Liver (tissue), 8 donors: ENCODE measurements at regions not wholly inside any gene's neighbourhood (a gene's known extent, or its start where the extent isn't known, plus 50 kb on each side); places are given as distances from the start of the nearest gene placed in this dataset.

Source experiments
- DNase-seq: peaks from one replicate; pipeline ENCODE4 v3.0.0-alpha.2; 2017; ENCODE audit warnings: low spot score
- H3K27ac ChIP-seq, 2 donors: one replicate each; pipeline ENCODE4 v1.7.0; 2013; ENCODE audit warnings: inconsistent platforms in 2 of 2, low read length in 2 of 2, control low read depth in 1 of 2, low read depth in 1 of 2, mild to moderate bottlenecking in 1 of 2
- H3K27me3 ChIP-seq, 4 donors: one replicate each; pipeline versions ENCODE4 v1.6.1 to v1.7.0; 2013; ENCODE audit warnings: low read length in 3 of 4, inconsistent platforms in 1 of 4, mild to moderate bottlenecking in 1 of 4, moderate library complexity in 1 of 4; ENCODE audit not compliant: control insufficient read depth in 4 of 4, insufficient read depth in 4 of 4
- H3K36me3 ChIP-seq, 4 donors: one replicate each; pipeline versions ENCODE4 v1.6.1 to v1.7.0; 2013; ENCODE audit warnings: low read length in 3 of 4, mild to moderate bottlenecking in 3 of 4, low read depth in 1 of 4, moderate library complexity in 1 of 4; ENCODE audit not compliant: control insufficient read depth in 4 of 4, insufficient read depth in 3 of 4
- H3K4me1 ChIP-seq, 4 donors: one replicate each; pipeline versions ENCODE4 v1.6.1 to v1.7.0; 2013; ENCODE audit warnings: low read length in 3 of 4, mild to moderate bottlenecking in 3 of 4, moderate library complexity in 1 of 4; ENCODE audit not compliant: control insufficient read depth in 4 of 4, insufficient read depth in 4 of 4
- H3K4me3 ChIP-seq, 3 donors: one replicate each; pipeline versions ENCODE4 v1.6.1 to v1.7.0; 2013; ENCODE audit warnings: low read length in 3 of 3, control low read depth in 1 of 3, low read depth in 1 of 3, mild to moderate bottlenecking in 1 of 3
- H3K9ac ChIP-seq, 2 donors: one replicate each; pipeline ENCODE4 v1.7.0; 2013; ENCODE audit warnings: low read length in 2 of 2, mild to moderate bottlenecking in 2 of 2, moderate library complexity in 2 of 2, control low read depth in 1 of 2, low read depth in 1 of 2
- H3K9me3 ChIP-seq, 4 donors: one replicate each; pipeline versions ENCODE4 v1.6.1 to v1.7.0; 2013; ENCODE audit warnings: low read length in 3 of 4; ENCODE audit not compliant: control insufficient read depth in 4 of 4
- ATF3 ChIP-seq: IDR thresholded peaks from 2 replicates; pipeline ENCODE4 v1.6.1; 2016; ENCODE audit warnings: antibody characterized with exemption
- CTCF ChIP-seq: fragments of 150-350 bp; IDR thresholded peaks from 2 replicates; pipeline ENCODE4 v1.5.1; 2017; ENCODE audit warnings: improper control_type of control experiment, low read depth, low read length; ENCODE audit not compliant: missing input control
- EGR1 ChIP-seq, 2 donors: IDR thresholded peaks; 2 replicates each; pipeline ENCODE4 v1.6.1; 2016 to 2018; ENCODE audit warnings: antibody characterized with exemption in 2 of 2, low read depth in 2 of 2
- FOXA2 ChIP-seq: IDR thresholded peaks from 2 replicates; pipeline ENCODE4 v1.6.1; 2016; ENCODE audit warnings: antibody characterized with exemption
- HNF4A ChIP-seq, 2 donors: conservative IDR thresholded peaks; 2 replicates each; pipeline ENCODE4 v1.6.1; 2016; ENCODE audit warnings: antibody characterized with exemption in 2 of 2, mild to moderate bottlenecking in 2 of 2
- HNF4G ChIP-seq: IDR thresholded peaks from 2 replicates; pipeline ENCODE4 v1.6.1; 2016; ENCODE audit warnings: antibody characterized with exemption
- MAX ChIP-seq: IDR thresholded peaks from 2 replicates; pipeline ENCODE4 v1.6.1; 2016; ENCODE audit warnings: antibody characterized with exemption
- NR2F2 ChIP-seq: IDR thresholded peaks from 2 replicates; pipeline ENCODE4 v1.6.1; 2016; ENCODE audit warnings: antibody characterized with exemption
- RAD21 ChIP-seq, 2 donors: IDR thresholded peaks; 2 replicates each; pipeline ENCODE4 v1.6.1; 2016; ENCODE audit warnings: antibody characterized with exemption in 2 of 2, mild to moderate bottlenecking in 2 of 2
- RXRA ChIP-seq, 2 donors: IDR thresholded peaks; 2 replicates each; pipeline ENCODE4 v1.6.1; 2017 to 2018; ENCODE audit warnings: antibody characterized with exemption in 2 of 2, mild to moderate bottlenecking in 1 of 2
- SP1 ChIP-seq: IDR thresholded peaks from 2 replicates; pipeline ENCODE4 v1.6.1; 2018; ENCODE audit warnings: antibody characterized with exemption, mild to moderate bottlenecking
- TAF1 ChIP-seq: conservative IDR thresholded peaks from 2 replicates; pipeline ENCODE4 v1.6.1; 2016; ENCODE audit warnings: antibody characterized with exemption, mild to moderate bottlenecking
- YY1 ChIP-seq: IDR thresholded peaks from 2 replicates; pipeline ENCODE4 v1.6.1; 2016; ENCODE audit warnings: antibody characterized with exemption, mild to moderate bottlenecking
- WGBS: extraction: QIAGEN DNeasy Blood & Tissue Kit; methylation state at CpG from one replicate; pipeline ENCODE4 v1.1.7; 2013; 5-methylcytosine and 5-hydroxymethylcytosine counted together
- TF ChIP-seq, protein P1 (sequence below): IDR thresholded peaks from 2 replicates; pipeline ENCODE4 v1.6.1; 2016; ENCODE audit warnings: antibody characterized with exemption, mild to moderate bottlenecking
- donor health status: healthy.
- donor health status: healthy.
- donor health status: healthy.
- donor health status: healthy.
- donor health status: healthy.

DNA sequence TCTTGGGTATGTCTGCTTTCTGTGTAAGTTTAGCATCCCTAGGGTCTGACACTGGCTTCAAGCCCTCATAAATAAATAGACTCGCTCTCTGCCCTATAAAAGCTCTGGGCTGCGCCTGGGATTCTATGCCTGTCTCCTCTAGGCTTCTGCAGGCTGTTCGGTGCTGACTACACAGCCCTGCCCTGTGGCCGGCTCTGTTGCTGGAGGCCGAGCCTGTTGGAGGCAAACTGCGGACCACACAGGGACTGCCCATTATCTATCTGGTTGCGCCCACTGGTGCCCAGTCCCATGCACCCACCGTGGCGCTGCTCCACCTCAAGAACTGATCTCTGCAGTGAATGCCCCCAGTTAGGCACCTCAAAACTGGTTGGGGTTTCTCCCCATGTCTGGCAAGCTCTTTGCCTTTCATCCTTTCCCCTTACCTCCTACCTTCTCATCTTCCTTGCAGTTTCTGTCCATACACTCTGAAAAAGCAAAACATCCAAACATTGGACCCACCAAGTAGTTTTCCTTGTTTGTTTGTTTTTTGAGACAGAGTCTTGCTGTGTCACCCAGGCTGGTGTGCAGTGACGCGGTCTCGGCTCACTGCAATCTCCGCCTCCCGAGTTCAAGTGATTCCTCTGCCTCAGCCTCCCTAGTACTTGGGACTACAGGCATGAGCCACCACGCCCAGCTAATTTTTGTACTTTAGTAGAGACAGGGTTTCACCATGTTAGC is 207.2 kb downstream of the ERCC6L2 start:
- WGBS: 95% methylated on average over 15 of the region's 15 CpGs
- TF ChIP-seq EGR1 (IDR thresholded peaks at IDR 0.05; ENCODE audit: low read depth in 2 of 2): no peak
- no peak for TF ChIP-seq RXRA (IDR thresholded peaks at IDR 0.05)
- no peak for TF ChIP-seq NR2F2
- no peak for TF ChIP-seq HNF4G
- TF ChIP-seq ATF3: no peak
- no peak for TF ChIP-seq MAX
- no peak for TF ChIP-seq CTCF
- no peak for TF ChIP-seq TAF1
- TF ChIP-seq YY1: no peak
- TF ChIP-seq FOXA2: no peak
- TF ChIP-seq HNF4A (conservative IDR thresholded peaks at IDR 0.05): no peak
- TF ChIP-seq SP1: no peak
- TF ChIP-seq, protein P1, sequence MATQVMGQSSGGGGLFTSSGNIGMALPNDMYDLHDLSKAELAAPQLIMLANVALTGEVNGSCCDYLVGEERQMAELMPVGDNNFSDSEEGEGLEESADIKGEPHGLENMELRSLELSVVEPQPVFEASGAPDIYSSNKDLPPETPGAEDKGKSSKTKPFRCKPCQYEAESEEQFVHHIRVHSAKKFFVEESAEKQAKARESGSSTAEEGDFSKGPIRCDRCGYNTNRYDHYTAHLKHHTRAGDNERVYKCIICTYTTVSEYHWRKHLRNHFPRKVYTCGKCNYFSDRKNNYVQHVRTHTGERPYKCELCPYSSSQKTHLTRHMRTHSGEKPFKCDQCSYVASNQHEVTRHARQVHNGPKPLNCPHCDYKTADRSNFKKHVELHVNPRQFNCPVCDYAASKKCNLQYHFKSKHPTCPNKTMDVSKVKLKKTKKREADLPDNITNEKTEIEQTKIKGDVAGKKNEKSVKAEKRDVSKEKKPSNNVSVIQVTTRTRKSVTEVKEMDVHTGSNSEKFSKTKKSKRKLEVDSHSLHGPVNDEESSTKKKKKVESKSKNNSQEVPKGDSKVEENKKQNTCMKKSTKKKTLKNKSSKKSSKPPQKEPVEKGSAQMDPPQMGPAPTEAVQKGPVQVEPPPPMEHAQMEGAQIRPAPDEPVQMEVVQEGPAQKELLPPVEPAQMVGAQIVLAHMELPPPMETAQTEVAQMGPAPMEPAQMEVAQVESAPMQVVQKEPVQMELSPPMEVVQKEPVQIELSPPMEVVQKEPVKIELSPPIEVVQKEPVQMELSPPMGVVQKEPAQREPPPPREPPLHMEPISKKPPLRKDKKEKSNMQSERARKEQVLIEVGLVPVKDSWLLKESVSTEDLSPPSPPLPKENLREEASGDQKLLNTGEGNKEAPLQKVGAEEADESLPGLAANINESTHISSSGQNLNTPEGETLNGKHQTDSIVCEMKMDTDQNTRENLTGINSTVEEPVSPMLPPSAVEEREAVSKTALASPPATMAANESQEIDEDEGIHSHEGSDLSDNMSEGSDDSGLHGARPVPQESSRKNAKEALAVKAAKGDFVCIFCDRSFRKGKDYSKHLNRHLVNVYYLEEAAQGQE: no peak
- TF ChIP-seq RAD21 (IDR thresholded peaks at IDR 0.05): no peak
- H3K27me3 ChIP-seq: no peaks in the 10 kb centered on the region
- no peak overlapping the region for H3K4me3 ChIP-seq
- peaks cover 0 to 3% (median 0%) of the 10 kb centered on the region in 4 donors for H3K4me1 ChIP-seq
- H3K36me3 ChIP-seq: no peaks in the 10 kb centered on the region
- no peak overlapping the region for H3K9ac ChIP-seq
- no peaks in the 10 kb centered on the region for H3K9me3 ChIP-seq
- H3K27ac ChIP-seq: no peak overlapping the region
- no peak for DNase-seq

DNA sequence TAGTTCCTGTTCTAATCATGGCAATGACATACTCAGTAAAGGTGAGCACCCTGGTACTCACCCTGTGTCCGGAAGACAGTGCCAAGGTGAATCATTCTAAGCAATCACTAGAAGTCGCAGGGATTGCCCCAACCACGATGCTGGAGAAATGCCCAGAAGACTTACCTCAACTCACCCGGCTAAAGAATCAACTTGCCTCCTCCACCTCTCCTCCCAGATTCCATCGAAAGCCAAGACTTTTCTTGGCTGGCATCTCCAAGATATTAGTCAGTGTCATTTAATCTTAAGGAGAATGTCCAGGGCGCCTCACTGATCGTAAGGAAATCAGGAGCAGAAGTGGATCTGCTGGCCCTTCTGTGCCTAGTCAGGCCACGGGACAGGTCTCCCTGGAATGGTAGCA is 204.9 kb downstream of the ERCC6L2 start:
- Histone ChIP-seq H3K4me3 (no peak overlapping the region), H3K27ac (no peak overlapping the region), H3K9me3 (no peaks in the 10 kb centered on the region), H3K36me3 (no peaks in the 10 kb centered on the region), H3K4me1 (no peaks in the 10 kb centered on the region), H3K27me3 (no peaks in the 10 kb centered on the region), H3K9ac (no peak overlapping the region)
- 84% methylated on average over 8 of the region's 8 CpGs for WGBS
- TF ChIP-seq, protein P1: no peak
- no peak for TF ChIP-seq YY1
- DNase-seq: no peak
